Ovary (tissue), 7 donors: ENCODE measurements at regions not wholly inside any gene's neighbourhood (a gene's known extent, or its start where the extent isn't known, plus 50 kb on each side); places are given as distances from the start of the nearest gene placed in this dataset.

ENCODE experiments used
- DNase-seq, 5 donors: peaks; one replicate each; pipeline ENCODE4 v3.0.0-alpha.2; 2019 to 2020
- H3K27ac ChIP-seq, 2 donors: fragments of 200-600 bp; one replicate each; pipeline versions ENCODE4 v1.5.1 to v1.8.0; 2019 to 2022
- H3K27me3 ChIP-seq: fragments of 200-600 bp; one replicate; pipeline ENCODE4 v1.8.0; 2022
- H3K36me3 ChIP-seq: fragments of 200-600 bp; sonication (generic); one replicate; pipeline ENCODE4 v1.5.1; 2019
- H3K4me1 ChIP-seq: one replicate; pipeline ENCODE4 v1.8.1; 2013; ENCODE audit warnings: mild to moderate bottlenecking, moderate library complexity; ENCODE audit not compliant: insufficient read depth
- H3K4me3 ChIP-seq: fragments of 200-600 bp; sonication (generic); one replicate; pipeline ENCODE4 v1.5.1; 2017
- H3K9me3 ChIP-seq, 2 donors: fragments of 200-600 bp in 1 of 2; sonication (generic) in 1 of 2; one replicate each; pipeline versions ENCODE4 v1.5.1 to v1.8.1; 2013 to 2019; ENCODE audit warnings: mild to moderate bottlenecking in 1 of 2, moderate library complexity in 1 of 2
- CTCF ChIP-seq, 3 donors: fragments of 450-650 bp in 2 of 3; fragments of 200-600 bp in 1 of 3; IDR thresholded peaks; one replicate each; pipeline versions ENCODE4 v1.5.1 to v1.8.0; 2016 to 2022; ENCODE audit warnings: antibody characterized with exemption in 3 of 3, mild to moderate bottlenecking in 1 of 3
- EP300 ChIP-seq: sonication (generic); formaldehyde crosslinking; IDR thresholded peaks from one replicate; pipeline ENCODE4 v1.6.1; 2017; ENCODE audit warnings: antibody characterized with exemption
- POLR2A ChIP-seq: fragments of 450-650 bp; IDR thresholded peaks from one replicate; pipeline ENCODE4 v1.6.1; 2017; ENCODE audit warnings: antibody characterized with exemption, mild to moderate bottlenecking, moderate library complexity
- WGBS, 3 donors: extraction: QIAGEN DNeasy Blood & Tissue Kit in 1 of 3; methylation state at CpG; one replicate each; pipeline versions ENCODE4 v1.1.5 to v1.1.7; 2013 to 2017; 5-methylcytosine and 5-hydroxymethylcytosine counted together
- intact Hi-C, 4 donors: fragments of 100-400 bp; cut with DNase I; formaldehyde crosslinking; loops; one replicate each; pipeline versions ENCODE4 v1.11.0 to v1.15.1; 2022 to 2023
- donor health status: DM: no; HTN: no; CAD: no; lungs with moderate emphysema.
- donor health status: DM: no; HTN: no; CAD: no.
- donor health status: Bipolar disorder and iron deficiency.
- donor health status: DM: no; HTN: no; CAD: no.
- donor health status: DM: yes; HTN: yes; CAD: no.

DNA sequence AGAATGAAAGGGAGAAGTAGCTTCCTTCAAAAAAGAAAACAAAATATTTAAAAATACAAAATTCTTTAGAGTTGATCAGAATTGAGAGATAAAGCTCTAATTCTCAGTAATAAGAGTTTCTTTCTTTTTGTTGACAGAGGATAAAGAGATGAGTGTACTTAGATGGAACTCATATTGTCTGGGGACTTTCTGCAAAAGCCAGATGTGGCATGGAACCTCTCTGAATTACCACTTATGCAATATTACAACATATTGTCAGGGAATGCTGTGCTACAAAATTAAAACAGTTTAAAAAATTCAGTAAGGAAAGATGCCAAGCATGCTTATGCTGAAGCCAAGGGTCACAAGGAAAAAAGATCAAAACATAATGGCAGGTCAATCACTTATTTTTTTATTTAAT lies 386.6 kb upstream of the LRATD1 start:
- Histone ChIP-seq H3K4me3 (no peak overlapping the region), H3K27ac (no peak overlapping the region), H3K27me3 (no peaks in the 10 kb centered on the region), H3K4me1 (no peaks in the 10 kb centered on the region), H3K36me3 (no peaks in the 10 kb centered on the region), H3K9me3 (no peaks in the 10 kb centered on the region)
- intact Hi-C loops: no loop called here
- no peak for TF ChIP-seq POLR2A
- no peak for TF ChIP-seq EP300
- TF ChIP-seq CTCF (IDR thresholded peaks at IDR 0.05): no peak
- no peak for DNase-seq

GRCh38 chr2:14255135-14255820 lies 377.2 kb upstream of the LRATD1 start:
- Histone ChIP-seq H3K27ac (no peak overlapping the region), H3K9me3 (no peaks in the 10 kb centered on the region), H3K4me3 (no peak overlapping the region), H3K4me1 (no peaks in the 10 kb centered on the region), H3K27me3 (no peaks in the 10 kb centered on the region), H3K36me3 (no peaks in the 10 kb centered on the region)
- 80 to 85% (median 84%) methylated on average over 11 to 18 of the region's 18 CpGs for WGBS, 3 donors
- TF ChIP-seq CTCF (IDR thresholded peaks at IDR 0.05) (no peak), EP300 (no peak), POLR2A (no peak)
- intact Hi-C loops: no loop called here
- DNase-seq: no peak

DNA sequence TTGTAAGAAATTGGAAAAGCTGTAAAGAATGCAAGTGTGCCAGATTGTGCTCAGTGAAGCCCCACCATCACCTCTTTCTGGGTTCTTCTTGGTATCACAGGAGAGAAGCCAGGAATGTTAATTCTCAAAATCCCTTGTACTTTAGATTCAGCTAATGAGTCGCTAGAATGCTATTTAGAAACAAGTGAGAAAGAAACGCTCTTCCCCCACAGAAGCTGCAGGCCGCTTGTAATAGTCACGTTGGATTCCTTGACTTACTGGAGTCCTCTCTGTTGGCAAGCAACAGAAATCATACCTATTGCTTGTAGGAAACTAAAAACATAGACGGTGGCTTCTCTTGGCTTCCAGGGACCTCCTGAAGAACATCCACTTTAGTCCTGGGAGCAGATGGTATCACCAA lies 375.6 kb upstream of the LRATD1 start:
- 48 to 76% (median 59%) methylated on average over 5 of the region's 5 CpGs for WGBS, 3 donors
- Histone ChIP-seq H3K27ac (no peak overlapping the region), H3K27me3 (no peaks in the 10 kb centered on the region), H3K4me1 (no peaks in the 10 kb centered on the region), H3K9me3 (no peaks in the 10 kb centered on the region), H3K4me3 (no peak overlapping the region), H3K36me3 (no peaks in the 10 kb centered on the region)
- DNase-seq: no peak
- intact Hi-C loops: no loop called here
- TF ChIP-seq EP300: no peak
- no peak for TF ChIP-seq POLR2A
- TF ChIP-seq CTCF (IDR thresholded peaks at IDR 0.05): no peak

DNA sequence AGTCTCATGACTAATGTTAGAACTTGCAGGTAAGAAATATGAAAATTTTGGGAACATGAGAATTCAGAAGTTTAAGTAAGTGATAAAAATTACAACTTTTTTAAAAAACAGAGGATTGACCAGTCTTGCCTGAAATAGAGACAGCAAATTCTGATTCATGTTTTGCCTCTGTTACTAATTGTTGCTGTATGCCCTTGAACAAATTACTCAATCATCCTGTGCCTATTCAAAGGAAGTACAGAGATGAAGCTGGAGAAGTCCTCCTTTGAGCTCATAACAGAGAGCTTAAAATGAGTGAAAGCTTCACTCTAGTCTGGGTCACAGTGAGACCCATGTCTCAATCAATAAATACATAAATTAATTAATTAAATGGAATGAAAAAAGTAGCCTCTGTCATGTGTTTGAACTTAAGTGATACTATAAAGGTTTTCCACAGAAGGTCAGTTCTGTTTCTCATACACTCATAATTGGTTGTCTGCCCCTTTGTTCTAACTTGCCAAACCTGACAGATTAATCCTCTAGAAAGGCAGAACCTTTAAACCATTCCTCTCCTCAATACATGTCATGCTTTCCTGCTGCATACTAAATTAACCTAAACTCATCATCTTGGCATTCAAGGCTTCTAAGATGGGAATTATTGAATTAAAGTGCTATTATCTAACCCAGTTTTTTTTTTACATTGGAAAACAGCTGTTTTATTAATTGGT lies 374.6 kb upstream of the LRATD1 start:
- H3K4me3 ChIP-seq: no peak overlapping the region
- no peaks in the 10 kb centered on the region for H3K4me1 ChIP-seq
- H3K9me3 ChIP-seq: no peaks in the 10 kb centered on the region
- TF ChIP-seq EP300: no peak
- TF ChIP-seq POLR2A: no peak
- no peak for TF ChIP-seq CTCF (IDR thresholded peaks at IDR 0.05)
- H3K27ac ChIP-seq: no peak overlapping the region
- no peak for DNase-seq
- no peaks in the 10 kb centered on the region for H3K36me3 ChIP-seq
- H3K27me3 ChIP-seq: no peaks in the 10 kb centered on the region
- intact Hi-C loops: no loop called here
